ENCODE measurements at regions not wholly inside any gene's neighbourhood (a gene's known extent, or its start where the extent isn't known, plus 50 kb on each side); places are given as distances from the start of the nearest gene placed in this dataset.

GRCh38 chr15:38877471-38877870 is 312.9 kb upstream of the RASGRP1 start:
- TF ChIP-seq ZFP3 (CRISPR knock-in tag; IDR thresholded peaks at IDR 0.05) (no peak), TSHZ2 (CRISPR knock-in tag; IDR thresholded peaks at IDR 0.05) (no peak), BACH2 (CRISPR knock-in tag; IDR thresholded peaks at IDR 0.05; ENCODE audit: borderline replicate concordance) (no peak), ISL1 (CRISPR knock-in tag; IDR thresholded peaks at IDR 0.05) (no peak), ZNF8 (CRISPR knock-in tag; IDR thresholded peaks at IDR 0.05) (no peak), GLIS3 (CRISPR knock-in tag; IDR thresholded peaks at IDR 0.05) (no peak), PPARA (CRISPR knock-in tag; IDR thresholded peaks at IDR 0.05; ENCODE audit: borderline replicate concordance) (no peak), ESRRG (CRISPR knock-in tag; IDR thresholded peaks at IDR 0.05) (no peak), ZC3H10 (CRISPR knock-in tag; IDR thresholded peaks at IDR 0.05) (no peak)
